ENCODE measurements at regions not wholly inside any gene's neighbourhood (a gene's known extent, or its start where the extent isn't known, plus 50 kb on each side); places are given as distances from the start of the nearest gene placed in this dataset.

GRCh38 chr10:93248583-93249227 lies 175.0 kb downstream of the CYP26A1 start:
- no peaks in the 10 kb centered on the region for H3K9me2 ChIP-seq (ENCODE audit: insufficient read depth)
- in situ Hi-C loops (cut with MboI): no loop called here

GRCh38 chr10:93250010-93250409 lies 176.3 kb downstream of the CYP26A1 start:
- Histone ChIP-seq H3K9ac (no peak overlapping the region), H3K9me3 (ENCODE audit: low read depth) (no peaks in the 10 kb centered on the region), H3K4me1 (ENCODE audit: insufficient read depth) (no peaks in the 10 kb centered on the region), H3K27ac (no peak overlapping the region), H3K27me3 (replicated peaks; ENCODE audit: insufficient read depth) (no peaks in the 10 kb centered on the region), H3K36me3 (ENCODE audit: low read depth) (no peaks in the 10 kb centered on the region), H3K9me2 (ENCODE audit: insufficient read depth) (no peaks in the 10 kb centered on the region), H2AFZ (no peak overlapping the region), H3K4me2 (ENCODE audit: unreplicated experiment) (no peak overlapping the region), H3F3A (ENCODE audit: insufficient read depth) (no peaks in the 10 kb centered on the region), H3K4me3 (no peak overlapping the region), H4K20me1 (ENCODE audit: insufficient read depth) (no peaks in the 10 kb centered on the region), H3K79me2 (ENCODE audit: insufficient read depth) (no peaks in the 10 kb centered on the region)
- no peak for DNase-seq
- in situ Hi-C loops (cut with MboI): no loop called here
- 59 to 66% methylated on average over 6 of the region's 6 CpGs for WGBS, 2 experiments (ENCODE audit: low coverage in 1 of 2, low lambda C conversion rate in 2 of 2, missing lambda C conversion rate in 2 of 2)
- no peak for TF ChIP-seq EZH2 (IDR thresholded peaks at IDR 0.05; ENCODE audit: insufficient read depth, poor library complexity, severe bottlenecking)
- TF ChIP-seq EZH2phosphoT487 (IDR thresholded peaks at IDR 0.05; ENCODE audit: insufficient read depth, low read depth): no peak

More at GRCh38 chr10:93248583-93249227, 175.0 kb downstream of the CYP26A1 start:
- Histone ChIP-seq H2AFZ (no peak overlapping the region), H3K4me3 (no peak overlapping the region), H3K27ac (no peak overlapping the region), H3K79me2 (ENCODE audit: insufficient read depth) (no peaks in the 10 kb centered on the region), H3K4me1 (ENCODE audit: insufficient read depth) (no peaks in the 10 kb centered on the region), H3K4me2 (ENCODE audit: unreplicated experiment) (no peak overlapping the region), H4K20me1 (ENCODE audit: insufficient read depth) (no peaks in the 10 kb centered on the region), H3K36me3 (ENCODE audit: low read depth) (no peaks in the 10 kb centered on the region), H3K9ac (no peak overlapping the region), H3K27me3 (replicated peaks; ENCODE audit: insufficient read depth) (no peaks in the 10 kb centered on the region), H3F3A (ENCODE audit: insufficient read depth) (no peaks in the 10 kb centered on the region), H3K9me3 (ENCODE audit: low read depth) (no peaks in the 10 kb centered on the region)
- WGBS, 2 experiments (ENCODE audit: low coverage in 1 of 2, low lambda C conversion rate in 2 of 2, missing lambda C conversion rate in 2 of 2): 59 to 64% methylated on average over 16 to 19 of the region's 19 CpGs
- TF ChIP-seq EZH2 (IDR thresholded peaks at IDR 0.05; ENCODE audit: insufficient read depth, poor library complexity, severe bottlenecking) (no peak), EZH2phosphoT487 (IDR thresholded peaks at IDR 0.05; ENCODE audit: insufficient read depth, low read depth) (no peak)
- no peak for DNase-seq

- H3F3A ChIP-seq (ENCODE audit: insufficient read depth): no peaks in the 10 kb centered on the region
- whole genome bisulfite sequencing, 2 experiments (ENCODE audit: low coverage in 1 of 2, low lambda C conversion rate in 2 of 2, missing lambda C conversion rate in 2 of 2): 44 to 58% methylated on average over 2 of the region's 2 CpGs
- H3K4me1 ChIP-seq (ENCODE audit: insufficient read depth): no peaks in the 10 kb centered on the region
- TF ChIP-seq EZH2 (IDR thresholded peaks at IDR 0.05; ENCODE audit: insufficient read depth, poor library complexity, severe bottlenecking): no peak
- no peak for TF ChIP-seq EZH2phosphoT487 (IDR thresholded peaks at IDR 0.05; ENCODE audit: insufficient read depth, low read depth)
- no peaks in the 10 kb centered on the region for H4K20me1 ChIP-seq (ENCODE audit: insufficient read depth)
- H3K9me2 ChIP-seq (ENCODE audit: insufficient read depth): no peaks in the 10 kb centered on the region
- in situ Hi-C loops (cut with MboI): no loop called here
- DNase-seq: no peak
- no peak overlapping the region for H3K4me3 ChIP-seq
- no peaks in the 10 kb centered on the region for H3K36me3 ChIP-seq (ENCODE audit: low read depth)
- H3K9ac ChIP-seq: no peak overlapping the region
- H3K27ac ChIP-seq: no peak overlapping the region
- H2AFZ ChIP-seq: no peak overlapping the region
- no peaks in the 10 kb centered on the region for H3K79me2 ChIP-seq (ENCODE audit: insufficient read depth)
- H3K9me3 ChIP-seq (ENCODE audit: low read depth): no peaks in the 10 kb centered on the region
- H3K27me3 ChIP-seq (replicated peaks; ENCODE audit: insufficient read depth): no peaks in the 10 kb centered on the region; the same call in 1 of the 2 replicates
- H3K4me2 ChIP-seq (ENCODE audit: unreplicated experiment): no peak overlapping the region
These were observed 180.6 kb downstream of the CYP26A1 start for GRCh38 chr10:93254180-93254853.

- no peak for DNase-seq
- in situ Hi-C loops (cut with MboI): no loop called here
- Histone ChIP-seq H3K9me3 (ENCODE audit: low read depth) (no peaks in the 10 kb centered on the region), H3F3A (ENCODE audit: insufficient read depth) (no peaks in the 10 kb centered on the region), H3K4me3 (no peak overlapping the region), H3K27me3 (replicated peaks; ENCODE audit: insufficient read depth) (no peaks in the 10 kb centered on the region; the same call in 1 of the 2 replicates), H2AFZ (no peak overlapping the region), H3K27ac (no peak overlapping the region), H3K4me1 (ENCODE audit: insufficient read depth) (no peaks in the 10 kb centered on the region), H3K79me2 (ENCODE audit: insufficient read depth) (no peaks in the 10 kb centered on the region), H3K9me2 (ENCODE audit: insufficient read depth) (no peaks in the 10 kb centered on the region), H4K20me1 (ENCODE audit: insufficient read depth) (no peaks in the 10 kb centered on the region), H3K9ac (no peak overlapping the region), H3K36me3 (ENCODE audit: low read depth) (no peaks in the 10 kb centered on the region), H3K4me2 (ENCODE audit: unreplicated experiment) (no peak overlapping the region)
- WGBS, 2 experiments (ENCODE audit: low coverage in 1 of 2, low lambda C conversion rate in 2 of 2, missing lambda C conversion rate in 2 of 2): 82 to 87% methylated on average over 1 of the region's 1 CpG
- TF ChIP-seq EZH2 (IDR thresholded peaks at IDR 0.05; ENCODE audit: insufficient read depth, poor library complexity, severe bottlenecking): no peak
- TF ChIP-seq EZH2phosphoT487 (IDR thresholded peaks at IDR 0.05; ENCODE audit: insufficient read depth, low read depth): no peak
These were observed 181.9 kb downstream of the CYP26A1 start for GRCh38 chr10:93255546-93255945.
